ENCODE measurements at regions not wholly inside any gene's neighbourhood (a gene's known extent, or its start where the extent isn't known, plus 50 kb on each side); places are given as distances from the start of the nearest gene placed in this dataset.
"Not testable (repeated sequence)": the region's sequence is repeated elsewhere in the genome, so short reads cannot be mapped to it uniquely, and the experiment has no call there.

DNA sequence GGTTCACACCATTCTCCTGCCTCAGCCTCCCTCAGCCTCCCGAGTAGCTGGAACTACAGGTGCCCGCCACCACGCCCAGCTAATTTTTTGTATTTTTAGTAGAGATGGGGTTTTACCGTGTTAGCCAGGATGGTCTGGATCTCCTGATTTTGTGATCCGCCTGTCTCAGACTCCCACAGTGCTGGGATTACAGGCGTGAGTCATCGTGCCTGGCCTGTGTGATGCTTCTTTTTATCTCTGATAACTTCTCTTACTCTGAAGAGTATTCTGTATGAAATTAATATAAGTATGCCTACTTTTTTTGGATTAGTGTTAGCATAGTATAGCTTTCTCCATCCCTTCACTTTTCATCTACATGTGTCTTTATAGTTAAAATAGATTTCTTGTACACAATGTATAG, 180.8 kb upstream of the GALNT15 start:
- not testable (repeated sequence) for DNase-seq

DNA sequence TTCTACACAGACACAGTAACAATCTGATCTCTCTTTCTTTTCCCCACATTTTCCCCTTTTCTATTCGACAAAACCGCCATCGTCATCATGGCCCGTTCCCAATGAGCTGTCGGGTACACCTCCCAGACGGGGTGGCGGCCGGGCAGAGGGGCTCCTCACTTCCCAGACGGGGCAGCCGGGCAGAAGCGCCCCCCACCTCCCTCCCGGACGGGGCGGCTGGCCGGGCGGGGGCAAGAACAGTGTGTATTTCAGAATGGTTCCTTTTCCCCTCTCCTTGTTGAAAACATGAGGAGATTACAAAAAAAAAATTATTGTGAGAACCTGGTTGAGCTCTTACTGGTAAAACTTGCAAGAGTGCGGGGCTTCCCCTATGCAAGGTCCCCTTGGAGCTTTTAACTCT, 178.0 kb upstream of the GALNT15 start:
- not testable (repeated sequence) for DNase-seq

DNA sequence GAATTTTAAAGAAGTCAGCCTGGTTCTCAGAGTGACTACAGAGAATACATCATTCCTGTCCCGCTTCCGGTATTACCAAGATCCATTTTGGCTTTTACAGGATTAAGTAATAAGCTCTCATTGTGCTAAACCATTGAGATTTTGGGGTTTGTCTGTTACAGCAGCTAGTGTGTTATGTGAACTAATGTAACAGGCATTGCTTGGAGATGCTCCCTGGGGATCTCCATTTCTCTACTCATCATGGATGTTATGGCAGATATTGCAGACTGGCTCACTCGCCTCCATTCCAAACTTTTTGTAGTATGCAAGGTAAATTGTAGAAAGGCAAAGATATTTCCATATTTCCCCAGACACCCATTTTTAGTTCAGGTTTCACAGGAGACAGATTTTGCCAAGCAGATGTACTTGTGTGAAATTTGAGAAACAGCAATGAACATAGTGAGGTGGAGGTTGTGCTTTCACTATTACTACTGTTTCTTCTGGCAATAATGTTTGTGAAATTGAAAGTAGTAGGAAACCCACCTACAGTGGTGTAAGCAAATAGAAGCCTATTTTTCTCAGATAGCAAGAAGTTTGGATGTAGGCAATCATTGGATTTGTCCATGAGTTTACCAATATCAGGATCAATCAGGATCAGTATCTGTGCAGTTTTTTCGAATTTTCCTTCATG, 177.1 kb upstream of the GALNT15 start:
- DNase-seq, result no peak

DNA sequence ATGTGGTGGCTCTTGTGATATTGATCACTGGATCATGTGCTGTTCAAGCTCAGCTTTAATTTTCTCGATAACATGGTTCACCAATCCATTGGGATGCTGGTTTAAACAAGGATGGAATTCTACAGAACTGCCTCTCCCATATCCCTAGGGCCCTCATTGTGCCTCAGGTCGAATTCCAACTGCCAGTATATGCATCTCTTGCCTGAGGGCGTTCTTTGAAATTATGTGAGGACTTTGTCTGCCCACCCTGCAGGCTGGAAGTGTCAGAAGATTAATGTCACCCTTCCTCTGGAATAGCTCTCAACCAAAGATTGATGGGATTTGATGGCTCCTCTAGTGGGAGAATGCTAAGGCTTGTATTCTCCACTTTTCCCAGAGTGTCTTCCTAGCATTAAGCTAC, 175.6 kb upstream of the GALNT15 start:
- no peak for DNase-seq

DNA sequence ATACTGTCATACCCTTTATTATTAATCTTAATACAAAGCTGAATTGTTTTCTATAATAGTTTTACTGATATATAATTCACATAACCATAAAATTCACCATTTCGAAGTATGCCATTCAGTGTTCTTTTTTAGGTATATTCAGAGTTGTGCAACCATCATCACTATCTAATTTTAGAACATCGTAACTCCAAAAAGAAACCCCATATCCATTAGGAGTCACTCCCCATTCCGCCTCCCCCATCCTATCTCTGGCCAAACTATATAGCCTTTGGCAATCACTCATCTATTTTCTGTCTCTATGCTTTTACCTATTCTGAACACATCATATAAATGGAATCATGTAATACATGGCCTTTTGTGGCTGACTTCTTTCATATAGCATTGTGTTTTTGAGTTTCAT, 169.7 kb upstream of the GALNT15 start:
- DNase-seq, result no peak

DNA sequence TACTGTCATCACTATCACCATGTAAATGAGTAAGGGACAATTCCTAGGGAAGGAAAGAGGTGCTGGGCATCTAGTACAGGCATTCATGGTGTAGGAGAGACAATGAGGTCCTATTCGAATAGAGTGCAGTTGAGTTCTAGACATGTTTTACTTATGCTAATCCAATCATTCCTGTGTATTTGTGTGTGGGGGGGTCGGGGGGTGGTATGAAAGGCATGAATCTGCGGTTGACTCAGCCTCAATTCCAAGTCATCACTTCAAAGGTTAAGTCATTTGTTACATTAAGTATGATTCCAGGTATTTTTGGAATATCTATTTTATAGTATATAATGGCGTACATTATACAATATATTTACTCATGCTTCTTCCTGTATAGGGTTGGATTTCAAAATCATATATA, 163.1 kb upstream of the GALNT15 start:
- no peak for DNase-seq

DNA sequence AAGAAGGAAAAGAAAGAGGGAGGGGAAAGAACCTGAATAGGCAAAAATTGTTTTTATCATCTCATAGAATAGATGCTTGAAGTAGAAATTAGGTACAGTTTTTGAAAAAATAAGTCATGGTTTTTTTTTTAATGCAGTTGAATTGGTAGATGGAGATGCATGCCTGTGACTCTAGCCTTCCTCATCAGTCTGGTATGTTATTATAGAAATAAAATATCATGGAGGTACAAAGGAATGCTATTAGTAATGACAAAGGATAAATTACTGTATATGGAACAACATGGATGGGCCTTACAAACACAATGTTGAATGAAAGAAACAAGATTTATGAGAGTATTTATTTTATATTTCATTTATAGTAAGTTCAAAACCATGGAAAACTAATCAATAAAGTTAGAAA, 162.4 kb upstream of the GALNT15 start:
- DNase-seq, result no peak

DNA sequence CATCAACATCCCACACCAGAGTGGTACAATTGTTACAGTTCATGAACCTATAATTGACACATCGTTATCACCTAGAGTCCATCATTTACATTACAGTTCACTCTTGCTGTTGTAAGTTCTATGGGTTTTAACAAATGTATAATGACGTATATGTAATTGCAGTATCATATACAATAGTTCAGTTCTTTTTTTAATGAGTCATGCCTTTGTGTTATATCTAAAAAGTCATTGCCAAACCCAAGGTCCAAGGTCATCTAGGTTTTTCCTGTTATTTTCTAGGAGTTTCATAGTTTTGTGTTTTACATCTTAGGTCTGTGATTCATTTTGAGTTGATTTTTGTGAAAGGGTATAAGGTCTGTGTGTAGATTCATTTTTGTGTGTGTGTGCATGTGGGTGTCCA, 160.9 kb upstream of the GALNT15 start:
- no peak for DNase-seq

DNA sequence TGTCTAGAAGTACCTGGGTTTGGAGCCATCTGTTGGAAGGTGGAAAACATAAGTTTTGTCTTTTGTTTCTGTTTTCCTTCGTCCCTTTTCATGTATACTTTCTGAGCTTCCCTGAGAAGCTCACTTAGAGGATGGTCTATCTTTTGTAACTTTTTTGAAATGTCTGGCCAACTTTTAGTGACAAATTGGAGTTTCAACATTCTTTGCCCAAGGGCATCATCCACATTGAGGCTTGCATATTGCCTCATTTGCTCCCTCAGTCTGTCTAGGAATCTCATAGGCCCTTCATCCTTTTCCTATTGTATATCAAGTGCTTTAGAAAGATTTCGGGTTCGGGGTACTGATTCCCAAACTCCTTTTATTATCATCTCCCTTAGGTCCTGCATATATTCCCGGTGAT, 152.7 kb upstream of the GALNT15 start:
- not testable (repeated sequence) for DNase-seq

DNA sequence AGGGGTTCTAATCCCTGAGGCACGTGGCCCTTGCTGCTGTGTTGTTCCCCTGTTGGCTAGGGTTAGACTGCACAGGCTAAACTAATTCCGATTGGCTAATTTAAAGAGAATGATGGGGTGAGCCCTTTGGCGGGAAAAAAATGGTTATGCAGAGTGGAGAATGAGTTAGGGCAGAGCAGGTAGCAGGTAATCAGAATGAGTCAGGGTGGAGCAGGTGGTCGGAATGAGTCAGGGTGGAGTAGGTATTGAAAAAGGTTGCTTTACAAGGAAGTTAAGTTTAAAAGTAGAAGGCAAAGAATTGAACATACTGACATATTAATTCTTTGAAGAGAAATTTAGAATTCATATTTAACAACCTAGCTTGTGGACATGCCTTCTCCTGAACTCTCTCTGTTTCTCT, 150.6 kb upstream of the GALNT15 start:
- DNase-seq, result not testable (repeated sequence)

DNA sequence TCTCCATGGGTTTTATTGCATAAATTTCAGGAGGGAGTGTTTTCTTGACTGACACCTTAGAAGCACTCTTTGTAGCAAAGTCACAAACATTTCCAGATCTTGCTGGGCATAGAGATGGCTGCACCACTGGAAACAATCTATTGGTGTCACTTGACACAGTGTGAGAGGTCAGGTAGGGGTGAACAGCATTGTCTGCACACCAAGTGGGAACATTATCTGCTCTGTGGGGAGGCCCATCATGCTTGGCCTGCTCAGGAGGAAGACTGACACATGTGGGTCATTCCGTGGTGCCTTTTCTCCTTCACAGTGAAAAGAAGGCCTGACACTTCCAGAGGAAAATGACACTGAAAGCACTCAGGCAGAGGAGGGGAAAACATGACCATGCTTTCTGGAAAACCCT, 149.9 kb upstream of the GALNT15 start:
- DNase-seq, result no peak

DNA sequence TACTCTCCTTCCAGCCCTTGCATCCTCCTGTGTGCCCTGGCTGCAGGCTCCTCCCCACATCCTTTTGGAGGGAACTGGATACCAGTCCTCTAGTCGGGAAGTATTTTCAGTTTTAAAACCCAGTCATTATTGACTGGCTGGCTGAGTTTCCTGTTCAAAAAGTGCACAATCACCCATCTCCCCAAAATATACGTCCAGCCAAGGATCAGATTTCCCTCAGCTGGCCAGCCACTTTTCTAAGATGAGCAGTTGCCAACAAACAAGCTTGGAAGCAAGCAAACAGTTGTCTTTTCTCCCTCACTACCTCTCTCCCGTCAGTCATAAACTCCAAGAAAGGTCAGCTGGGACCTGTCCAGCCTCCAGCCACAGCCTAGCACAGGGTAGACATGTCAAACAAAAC, 147.7 kb upstream of the GALNT15 start:
- DNase-seq, result no peak

DNA sequence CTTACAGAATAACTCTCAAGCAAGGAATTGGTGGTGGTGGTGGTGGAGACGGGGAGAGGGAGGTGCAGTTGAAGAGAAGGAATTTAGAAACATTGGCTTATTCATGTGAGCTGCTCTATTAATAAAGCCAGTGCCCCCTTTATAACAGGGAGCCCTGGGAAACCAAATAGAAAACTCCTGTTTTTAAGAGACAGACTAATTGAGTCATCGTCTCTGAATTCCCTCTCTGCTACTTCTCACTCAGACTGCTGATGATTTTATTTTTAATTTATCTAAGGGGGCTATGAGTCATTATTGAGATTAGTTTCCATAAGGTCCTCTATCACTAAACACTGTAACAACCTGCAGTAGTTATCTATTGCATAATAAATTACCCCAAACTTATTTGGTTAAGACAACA, 145.9 kb upstream of the GALNT15 start:
- no peak for DNase-seq

DNA sequence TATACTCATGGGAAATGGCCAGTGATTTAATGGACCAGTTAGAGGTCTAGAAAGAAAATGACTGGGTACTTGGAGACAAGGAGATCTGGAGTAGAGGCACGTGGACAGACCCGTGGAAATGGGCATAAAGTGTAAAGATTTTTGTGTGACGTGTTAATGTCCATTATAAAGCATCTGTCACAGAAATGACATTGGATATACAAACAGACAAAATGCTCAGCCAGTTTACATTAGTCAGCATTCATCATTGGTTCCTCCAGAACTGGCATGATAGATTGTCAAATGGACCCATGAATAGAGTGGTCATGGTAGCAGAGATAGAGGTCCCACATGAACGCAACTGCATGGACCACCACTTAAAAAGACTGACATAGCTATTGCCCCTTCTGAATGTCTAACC, 144.1 kb upstream of the GALNT15 start:
- no peak for DNase-seq

DNA sequence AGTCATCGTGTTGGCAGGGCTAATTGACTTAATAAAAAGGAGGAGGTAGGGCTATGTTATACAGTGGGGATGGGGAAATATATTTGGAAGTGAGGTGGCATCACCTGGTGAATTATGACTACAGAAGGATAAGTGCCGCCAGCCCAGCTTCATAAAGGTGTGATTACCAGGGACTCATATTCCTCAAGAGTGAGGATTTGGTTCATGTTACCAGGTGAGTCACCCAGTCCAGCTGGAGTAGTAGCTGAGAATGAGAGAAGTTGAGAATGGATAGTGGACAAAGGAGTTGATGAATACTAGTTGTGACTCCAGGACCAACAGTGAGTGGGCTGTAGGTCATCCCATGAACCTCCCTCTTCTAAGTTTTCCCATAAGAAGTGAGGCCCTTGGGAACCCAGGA, 143.0 kb upstream of the GALNT15 start:
- DNase-seq, result no peak

DNA sequence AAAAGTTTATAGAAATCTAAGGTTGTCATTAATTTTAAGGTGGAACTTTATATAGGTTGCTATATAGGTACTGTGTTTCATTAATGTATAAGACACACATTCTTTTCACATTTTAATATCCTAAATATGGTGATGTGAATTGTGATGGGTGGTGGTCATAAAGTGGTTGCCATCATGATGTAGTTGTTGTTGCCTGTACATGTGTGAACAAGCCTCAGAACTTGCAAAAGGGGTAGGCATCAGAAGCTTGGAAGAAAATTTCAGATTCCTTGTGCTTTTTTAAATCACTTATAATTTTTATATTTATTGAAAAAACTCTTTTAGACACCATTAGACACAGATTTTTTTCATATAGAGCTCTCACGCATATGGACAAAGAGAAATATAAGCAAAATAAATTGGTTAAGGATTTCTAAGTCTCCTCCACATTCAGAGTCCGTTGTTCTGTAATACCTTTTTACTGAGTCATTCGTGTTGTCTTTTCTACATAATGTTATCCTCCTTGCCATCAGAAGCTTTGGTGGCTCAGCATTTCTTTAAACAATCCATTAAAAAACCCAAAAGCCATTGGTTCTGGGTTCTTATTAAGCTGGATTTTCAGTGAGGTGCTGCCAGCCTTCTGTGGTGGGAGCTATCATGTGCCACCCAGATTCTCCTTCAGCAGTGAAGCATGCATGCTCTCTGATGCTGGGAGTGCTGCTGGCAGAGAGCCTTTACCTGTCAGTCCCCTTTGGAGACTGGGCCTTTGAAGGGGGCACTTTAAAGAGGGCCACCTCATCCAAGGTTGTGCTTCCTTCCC, 140.4 kb upstream of the GALNT15 start:
- no peak for DNase-seq

DNA sequence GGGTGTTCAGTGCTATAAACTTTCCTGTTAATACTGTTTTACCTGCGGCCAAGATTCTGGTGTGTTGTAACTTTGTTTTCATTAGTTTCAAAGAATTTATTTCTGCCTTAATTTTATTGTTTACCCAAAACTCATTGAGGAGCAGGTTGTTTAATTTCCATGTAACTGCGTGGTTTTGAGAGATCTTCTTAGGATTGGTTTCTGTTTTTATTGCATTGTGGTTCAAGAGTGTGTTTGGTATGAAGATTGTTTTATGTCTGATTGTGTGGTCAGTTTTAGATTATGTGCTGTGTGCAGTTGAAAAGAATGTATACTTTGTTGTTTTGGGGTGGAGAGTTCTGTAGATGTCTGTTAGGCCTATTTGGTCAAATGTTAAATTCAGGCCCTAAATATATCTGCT, 133.5 kb upstream of the GALNT15 start:
- no peak for DNase-seq

DNA sequence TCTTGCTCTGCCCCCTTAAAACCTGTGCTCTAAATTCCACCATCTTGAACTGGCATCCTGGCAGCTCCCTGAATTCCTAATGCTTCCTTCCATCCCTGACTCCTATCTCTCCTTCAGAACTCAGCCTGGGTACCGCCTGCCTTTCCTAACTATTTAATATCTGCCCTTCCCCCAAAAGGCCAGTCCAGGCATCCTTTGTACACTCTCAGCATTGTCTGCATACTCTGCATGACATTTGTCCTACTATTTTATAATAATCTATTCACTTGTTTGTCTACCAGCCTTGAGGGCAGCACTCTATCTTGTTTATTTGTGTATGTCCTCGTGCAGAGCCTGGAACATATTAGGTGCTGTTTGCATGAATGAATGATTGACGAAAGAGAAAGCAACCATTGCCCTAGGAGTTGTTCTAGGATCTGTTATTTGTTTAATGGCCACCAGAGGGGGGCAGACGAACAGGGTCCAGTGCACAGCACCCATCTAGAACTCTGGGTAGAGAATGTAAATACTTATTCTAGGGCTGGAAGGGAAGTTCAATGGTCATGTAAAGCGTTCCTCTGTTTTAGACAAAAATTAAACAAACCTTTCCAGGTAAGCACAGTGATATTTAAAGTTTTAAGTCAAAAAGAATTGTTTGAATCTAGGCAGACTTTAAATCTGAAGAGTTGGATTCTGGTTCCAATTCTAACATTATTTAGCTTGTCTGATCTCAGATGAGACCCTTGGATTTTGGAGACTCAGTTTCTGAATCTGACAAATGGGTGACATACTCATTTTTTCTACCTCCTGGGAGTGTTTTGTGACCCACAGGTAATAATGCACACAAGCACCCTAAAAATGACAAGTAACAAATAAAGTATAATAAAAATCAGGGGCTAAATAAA, 125.8 kb upstream of the GALNT15 start:
- DNase-seq, result no peak

DNA sequence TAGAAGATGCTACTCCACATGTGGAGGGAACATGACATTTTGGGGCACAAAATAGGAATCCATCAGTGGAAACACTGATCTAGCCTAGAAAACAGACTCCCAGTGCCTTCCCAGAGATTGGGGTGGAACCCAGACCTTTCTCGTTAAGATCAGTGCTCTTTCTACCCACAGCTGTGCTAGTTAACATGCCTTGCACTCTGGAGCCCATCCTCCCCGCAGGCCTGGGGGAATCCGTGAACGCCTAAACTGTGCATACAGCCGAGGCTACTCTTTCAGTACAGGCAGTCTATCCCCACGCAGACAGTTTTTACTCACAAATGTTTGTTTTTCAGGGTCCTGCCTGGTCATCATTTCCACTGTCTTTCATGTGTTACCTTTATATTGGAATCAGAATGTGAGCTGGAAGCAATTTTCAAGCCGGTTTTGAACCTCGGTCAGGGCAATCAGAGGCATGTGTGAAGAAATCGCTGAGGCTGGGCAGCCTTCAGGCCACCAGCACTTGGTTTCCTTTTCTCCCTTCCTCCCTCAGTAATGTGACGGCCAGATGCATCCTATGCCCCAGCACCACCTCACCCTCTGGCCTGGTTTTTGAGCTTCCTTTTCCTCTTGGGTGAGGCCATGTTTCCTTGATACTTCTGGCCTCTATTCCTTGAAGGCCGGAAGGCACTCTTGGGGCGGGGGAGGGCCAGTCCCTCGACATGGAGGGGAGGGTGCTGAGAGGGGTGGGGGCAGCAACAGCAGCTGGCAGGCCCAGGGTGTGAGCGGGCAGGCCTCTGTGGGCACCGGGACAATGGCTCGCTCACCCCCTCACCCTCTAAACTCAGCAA, 123.6 kb upstream of the GALNT15 start:
- DNase-seq, result no peak

DNA sequence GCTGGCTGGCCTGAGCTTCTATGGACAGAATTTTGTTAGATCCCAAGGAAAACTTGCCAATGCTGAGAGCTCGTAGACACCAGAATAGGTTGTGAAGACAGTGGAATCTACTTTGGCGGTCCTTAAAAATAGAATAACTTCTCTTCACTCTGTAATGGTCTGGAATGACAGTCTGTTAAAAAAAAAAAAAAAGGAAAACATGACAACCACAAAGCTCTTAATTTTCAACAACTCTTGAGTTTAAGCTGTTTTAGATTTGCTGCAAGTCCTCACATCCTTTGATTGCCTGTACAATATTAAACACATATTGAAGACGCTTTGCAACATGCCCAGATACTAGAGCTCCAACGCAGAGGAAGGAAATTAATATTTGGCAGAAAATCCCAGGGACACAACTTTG, 122.8 kb upstream of the GALNT15 start:
- no peak for DNase-seq

DNA sequence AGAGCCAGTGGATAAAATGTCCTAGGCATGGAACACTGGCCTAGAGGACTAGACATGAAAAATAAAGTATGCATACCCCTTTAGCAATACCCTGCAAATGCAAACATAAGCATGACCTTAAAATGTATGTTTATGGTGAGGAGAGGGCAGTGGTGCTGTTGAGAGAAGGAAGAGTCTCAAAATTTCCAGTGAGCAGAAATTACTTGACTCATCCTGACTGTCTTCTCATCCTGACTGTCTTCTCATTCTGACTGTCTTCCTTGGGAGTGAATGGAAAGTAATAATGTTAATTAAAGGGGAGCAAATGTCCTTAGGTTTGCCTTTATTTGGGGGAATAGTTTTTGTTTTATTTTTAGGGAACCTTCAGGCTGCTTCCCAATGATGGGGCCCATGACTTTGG, 121.5 kb upstream of the GALNT15 start:
- DNase-seq, result no peak

DNA sequence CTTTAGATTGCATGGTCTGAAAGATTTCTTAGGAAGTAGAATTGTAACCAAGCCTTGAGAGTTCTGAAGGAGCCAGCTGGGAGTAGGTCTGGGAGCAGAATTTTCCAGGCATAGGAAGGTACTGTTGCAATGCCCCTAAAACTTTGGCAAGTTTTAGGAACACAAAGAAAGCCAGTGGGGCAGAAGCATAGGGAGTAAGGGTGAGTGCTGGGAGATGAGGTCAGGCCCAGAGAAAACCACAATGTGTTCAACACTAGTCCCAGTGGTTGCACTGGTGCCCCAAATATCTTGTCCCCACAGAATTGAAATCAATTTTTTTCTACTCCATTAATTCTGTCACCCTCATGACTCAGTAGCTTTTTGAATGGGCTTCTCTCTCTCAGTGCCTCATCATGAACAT, 120.7 kb upstream of the GALNT15 start:
- no peak for DNase-seq
